HS-27A (cell line): ENCODE measurements at regions not wholly inside any gene's neighbourhood (a gene's known extent, or its start where the extent isn't known, plus 50 kb on each side); places are given as distances from the start of the nearest gene placed in this dataset.
"Not testable (repeated sequence)": the region's sequence is repeated elsewhere in the genome, so short reads cannot be mapped to it uniquely, and the experiment has no call there.

Source experiments
- DNase-seq: peaks from one replicate; pipeline ENCODE4 v3.0.0-alpha.2; 2012; ENCODE audit warnings: low read depth, missing footprints

DNA sequence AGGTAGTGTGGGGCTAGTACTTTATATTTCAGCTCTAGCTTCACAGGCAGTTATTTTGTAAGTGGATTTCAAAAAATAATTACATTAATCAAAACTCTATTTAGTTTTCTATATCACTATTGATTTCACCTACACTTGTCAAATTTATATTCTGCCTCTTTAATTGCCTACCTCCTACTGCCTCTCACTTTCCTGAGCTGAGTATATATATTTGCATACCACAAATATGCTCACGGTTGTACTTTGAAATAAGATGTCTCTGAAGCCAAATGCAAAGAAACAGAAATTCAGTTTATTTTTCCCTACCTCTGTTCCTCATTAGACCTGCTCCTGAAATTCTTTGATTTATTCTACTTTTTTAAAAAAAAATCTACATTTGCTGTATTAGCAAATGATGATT is 309.3 kb upstream of the TGFBR2 start:
- no peak for DNase-seq

GRCh38 chr3:30299674-30300385 is 306.6 kb upstream of the TGFBR2 start:
- DNase-seq = no peak

DNA sequence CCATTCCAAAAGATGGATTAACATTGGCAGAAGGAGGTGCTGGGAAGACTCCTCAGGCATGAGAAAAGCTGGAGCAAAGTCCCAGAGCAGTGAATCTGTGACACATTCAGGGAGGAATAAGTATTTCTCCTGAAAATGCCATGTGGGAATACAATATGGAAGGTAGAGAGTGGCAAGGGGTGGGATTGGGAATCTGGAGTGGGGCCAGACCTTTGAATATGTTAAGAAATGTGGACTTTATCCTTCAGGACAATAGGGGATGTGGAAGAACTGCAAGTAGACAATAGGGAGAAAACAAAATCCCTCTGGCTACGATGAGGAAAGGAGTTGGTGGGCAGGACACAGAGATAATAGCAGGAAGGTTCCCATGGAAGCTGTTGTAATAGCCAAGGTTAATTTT is 305.6 kb upstream of the TGFBR2 start:
- no peak for DNase-seq

DNA sequence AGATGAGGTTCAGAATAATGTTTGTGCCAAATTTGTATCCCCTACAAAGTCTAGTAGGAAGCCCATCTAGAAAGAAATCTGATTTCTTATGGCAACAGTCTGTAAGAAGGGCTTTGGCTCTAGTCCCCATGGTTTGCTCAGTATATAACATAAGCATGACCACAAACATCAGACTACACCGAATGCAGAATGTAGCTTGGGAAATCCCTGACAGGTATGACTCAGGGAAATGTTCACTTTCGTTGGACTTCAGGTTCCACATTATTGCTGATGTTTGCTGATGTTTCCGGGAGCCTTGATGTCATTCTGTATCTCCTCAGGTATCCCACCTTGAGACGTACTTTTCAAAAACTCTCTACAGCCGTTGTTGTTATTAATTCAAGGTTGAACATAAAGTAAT is 304.4 kb upstream of the TGFBR2 start:
- DNase-seq = no peak

DNA sequence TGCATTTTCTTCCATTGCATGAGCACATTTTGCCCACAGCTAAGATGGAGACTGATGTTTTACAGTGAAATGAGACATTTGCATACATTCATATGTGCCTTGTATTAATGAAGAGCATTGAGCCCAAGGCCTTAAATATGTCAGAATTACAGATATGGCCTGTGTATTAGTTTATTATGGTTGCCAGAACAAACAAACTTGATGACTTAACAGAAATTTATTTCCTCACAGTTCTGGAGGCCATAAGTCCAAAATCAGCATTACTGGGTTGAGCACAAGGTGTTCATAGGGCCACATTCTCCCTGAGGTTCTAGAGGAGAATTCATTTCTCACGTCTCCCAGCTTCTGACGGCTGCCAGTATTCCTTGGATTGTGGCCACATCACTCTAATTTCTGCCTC is 302.6 kb upstream of the TGFBR2 start:
- DNase-seq = no peak

GRCh38 chr3:30305021-30305420 is 301.4 kb upstream of the TGFBR2 start:
- DNase-seq = no peak

- DNase-seq = no peak
Measured at GRCh38 chr3:30306896-30307295, 299.5 kb upstream of the TGFBR2 start.

GRCh38 chr3:30307372-30307950 is 298.9 kb upstream of the TGFBR2 start:
- no peak for DNase-seq

GRCh38 chr3:30308131-30308530 is 298.3 kb upstream of the TGFBR2 start:
- no peak for DNase-seq

- DNase-seq = no peak
Measured at GRCh38 chr3:30309961-30310954, 296.1 kb upstream of the TGFBR2 start.

DNA sequence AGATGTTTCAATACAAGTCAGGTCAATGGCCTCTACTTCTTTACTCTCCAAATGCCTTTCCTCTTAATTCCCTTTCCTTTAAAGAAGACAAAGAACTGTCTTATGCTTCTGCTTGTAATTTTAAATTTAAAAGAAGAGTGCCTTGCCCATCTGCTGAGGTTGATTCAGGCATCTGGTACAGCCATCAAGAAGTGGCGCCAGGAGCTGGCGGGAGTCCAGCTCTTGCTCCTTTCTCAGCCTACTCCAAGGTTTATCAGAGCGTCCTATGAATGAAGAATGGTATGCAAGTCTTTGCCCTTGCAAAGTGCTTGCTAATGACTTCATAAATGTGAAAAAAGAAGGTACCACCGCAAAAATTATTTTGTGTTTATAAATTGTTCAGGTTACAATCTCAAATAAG is 294.6 kb upstream of the TGFBR2 start:
- no peak for DNase-seq

GRCh38 chr3:30313840-30314239 is 292.6 kb upstream of the TGFBR2 start:
- no peak for DNase-seq

DNA sequence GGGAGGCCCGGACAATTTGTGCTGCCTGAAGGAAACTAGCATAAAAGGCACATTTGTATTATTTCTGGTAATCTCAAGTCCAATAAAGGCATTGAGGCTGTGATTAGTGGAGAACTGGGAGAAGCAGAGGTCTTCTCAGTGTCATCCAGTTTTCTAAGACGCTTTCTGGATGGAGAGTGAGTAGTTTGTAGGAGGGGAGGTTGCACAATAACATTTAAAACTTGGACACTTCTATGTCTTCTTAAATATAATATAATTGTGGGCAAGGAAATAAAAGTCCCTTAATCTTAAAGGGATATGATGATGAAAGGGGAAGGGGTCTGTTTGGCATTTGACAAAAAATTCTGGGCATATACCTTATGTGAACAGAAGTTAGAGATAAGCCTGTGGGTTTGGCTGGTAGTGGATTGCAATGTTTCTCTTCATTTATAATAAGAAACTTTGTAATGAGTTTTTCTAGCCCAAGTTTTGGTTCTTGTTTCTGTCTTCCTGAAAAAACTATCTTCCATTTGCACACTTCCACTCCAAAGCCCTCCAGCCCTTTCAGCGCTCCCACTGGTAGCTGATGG is 291.6 kb upstream of the TGFBR2 start:
- no peak for DNase-seq

GRCh38 chr3:30315447-30315846 is 291.0 kb upstream of the TGFBR2 start:
- DNase-seq = no peak

- no peak for DNase-seq
Measured at GRCh38 chr3:30317561-30317960, 288.8 kb upstream of the TGFBR2 start.

GRCh38 chr3:30318110-30318509 is 288.3 kb upstream of the TGFBR2 start:
- DNase-seq = no peak

GRCh38 chr3:30319713-30320112 is 286.7 kb upstream of the TGFBR2 start:
- DNase-seq = no peak

DNA sequence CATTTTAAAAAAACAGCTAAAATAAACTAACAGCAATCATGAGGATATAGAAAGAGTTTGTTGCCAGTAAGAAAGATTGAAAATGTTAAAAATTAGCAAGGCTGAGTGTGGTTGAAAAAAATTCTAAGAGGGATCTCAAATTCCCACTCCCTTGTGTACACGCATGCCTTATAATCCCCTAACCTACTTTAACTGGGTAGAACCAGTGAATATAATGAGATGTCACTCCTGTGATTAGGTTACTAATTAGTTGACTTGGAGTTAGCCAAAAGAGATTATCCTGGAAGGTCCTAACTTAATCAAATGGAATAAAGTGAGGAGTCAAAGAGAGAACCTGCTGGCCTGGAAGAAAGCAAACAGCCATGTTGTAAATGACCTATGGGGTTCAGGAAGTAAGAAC is 286.0 kb upstream of the TGFBR2 start:
- DNase-seq = no peak

DNA sequence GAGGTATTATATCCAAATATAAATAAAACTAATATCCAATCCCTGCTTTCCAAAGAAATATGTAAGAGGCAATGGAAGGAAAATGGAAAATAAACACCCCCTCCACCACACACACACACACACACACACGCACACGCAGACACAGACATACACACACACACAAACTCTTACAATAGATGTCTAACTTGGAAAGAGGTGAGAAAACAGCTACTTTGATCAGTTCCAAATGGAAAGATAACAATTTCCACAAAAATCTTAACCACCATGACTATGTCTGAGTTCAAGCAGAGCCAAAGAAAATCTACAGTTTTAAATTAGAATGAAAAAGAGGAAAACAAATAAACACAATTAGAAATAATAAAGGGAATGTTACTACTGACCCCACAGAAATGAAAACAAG is 285.3 kb upstream of the TGFBR2 start:
- DNase-seq = no peak

DNA sequence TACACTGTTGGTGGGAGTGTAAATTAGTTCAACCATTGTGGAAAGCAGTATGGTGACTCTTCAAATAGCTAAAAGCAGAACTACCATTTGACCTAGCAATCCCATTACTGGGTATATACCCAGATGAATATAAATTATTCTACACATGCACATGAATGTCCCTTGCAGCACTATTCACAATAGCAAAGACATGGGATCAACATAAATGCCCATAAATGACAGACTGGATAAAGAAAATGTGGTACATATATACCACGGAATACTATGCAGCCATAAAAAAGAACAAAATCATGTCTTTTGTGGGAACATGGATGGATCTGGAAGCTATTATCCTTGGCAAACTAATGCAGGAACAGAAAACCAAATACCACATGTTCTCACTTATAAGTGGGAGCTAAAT is 282.8 kb upstream of the TGFBR2 start:
- not testable (repeated sequence) for DNase-seq

GRCh38 chr3:30324587-30324986 is 281.8 kb upstream of the TGFBR2 start:
- no peak for DNase-seq

DNA sequence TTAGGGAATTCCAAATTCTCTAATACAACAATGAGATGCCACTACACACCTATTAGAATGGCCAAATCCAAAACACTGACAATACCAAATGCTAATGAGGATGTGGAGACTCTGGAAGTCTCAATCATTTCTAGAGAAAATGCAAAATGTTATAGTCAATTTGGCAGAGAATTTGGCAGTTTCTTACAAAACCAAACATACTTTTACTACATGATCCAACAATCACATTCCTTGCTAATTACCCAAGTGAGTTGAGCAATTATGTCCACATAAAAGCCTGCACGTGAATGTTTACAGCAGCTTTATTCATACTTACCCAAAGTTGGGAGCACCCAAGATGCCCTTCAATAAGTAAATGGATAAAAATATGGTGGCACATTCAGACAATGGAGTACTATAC is 278.4 kb upstream of the TGFBR2 start:
- not testable (repeated sequence) for DNase-seq

DNA sequence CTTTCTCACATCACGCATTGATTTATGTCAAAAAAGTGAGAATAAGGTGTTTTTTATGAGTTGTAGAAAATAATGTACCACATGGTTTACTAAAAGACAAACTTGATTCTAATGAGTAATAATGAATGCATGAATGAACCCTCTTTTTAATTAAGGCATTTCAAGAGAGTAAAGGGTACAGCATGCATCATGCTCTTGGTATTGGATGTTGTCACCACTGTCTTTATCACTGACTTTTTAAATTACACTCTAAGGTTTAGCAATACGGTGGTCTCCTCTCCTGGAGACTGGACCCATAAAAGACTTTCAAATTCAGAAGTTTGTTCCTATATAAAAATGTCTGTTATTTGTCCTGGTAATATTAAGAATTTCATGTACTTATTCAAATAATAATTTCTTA is 277.5 kb upstream of the TGFBR2 start:
- DNase-seq = not testable (repeated sequence)
